ENCODE measurements at regions not wholly inside any gene's neighbourhood (a gene's known extent, or its start where the extent isn't known, plus 50 kb on each side); places are given as distances from the start of the nearest gene placed in this dataset.
A peak's percentile ranks its signal among the peaks of the same experiment; 100 is the strongest.

DNA sequence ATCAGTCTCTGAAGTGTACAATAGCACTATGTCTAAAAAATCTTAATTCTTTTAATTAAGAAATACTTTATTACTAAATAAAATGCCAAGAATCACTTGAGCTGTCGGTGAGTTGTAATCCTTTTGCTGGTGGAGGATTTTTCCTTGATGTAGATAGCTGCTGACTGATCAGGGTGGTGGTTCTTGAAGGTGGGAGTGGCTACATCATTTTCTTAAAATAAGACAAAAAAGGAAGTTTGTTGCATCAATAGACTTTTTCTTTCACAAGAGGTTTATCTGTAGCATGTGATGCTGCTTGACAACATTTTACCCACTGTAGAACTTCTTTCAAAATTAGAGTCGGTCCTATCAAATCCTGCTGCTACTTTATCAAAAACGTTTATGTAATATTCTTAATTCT lies 68.8 kb upstream of the ZC4H2 start:
- TF ChIP-seq EZH2 (IDR thresholded peaks at IDR 0.05; ENCODE audit: low read length, missing control alignments): no peak
- TF ChIP-seq, protein P1, sequence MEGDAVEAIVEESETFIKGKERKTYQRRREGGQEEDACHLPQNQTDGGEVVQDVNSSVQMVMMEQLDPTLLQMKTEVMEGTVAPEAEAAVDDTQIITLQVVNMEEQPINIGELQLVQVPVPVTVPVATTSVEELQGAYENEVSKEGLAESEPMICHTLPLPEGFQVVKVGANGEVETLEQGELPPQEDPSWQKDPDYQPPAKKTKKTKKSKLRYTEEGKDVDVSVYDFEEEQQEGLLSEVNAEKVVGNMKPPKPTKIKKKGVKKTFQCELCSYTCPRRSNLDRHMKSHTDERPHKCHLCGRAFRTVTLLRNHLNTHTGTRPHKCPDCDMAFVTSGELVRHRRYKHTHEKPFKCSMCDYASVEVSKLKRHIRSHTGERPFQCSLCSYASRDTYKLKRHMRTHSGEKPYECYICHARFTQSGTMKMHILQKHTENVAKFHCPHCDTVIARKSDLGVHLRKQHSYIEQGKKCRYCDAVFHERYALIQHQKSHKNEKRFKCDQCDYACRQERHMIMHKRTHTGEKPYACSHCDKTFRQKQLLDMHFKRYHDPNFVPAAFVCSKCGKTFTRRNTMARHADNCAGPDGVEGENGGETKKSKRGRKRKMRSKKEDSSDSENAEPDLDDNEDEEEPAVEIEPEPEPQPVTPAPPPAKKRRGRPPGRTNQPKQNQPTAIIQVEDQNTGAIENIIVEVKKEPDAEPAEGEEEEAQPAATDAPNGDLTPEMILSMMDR (conservative IDR thresholded peaks at IDR 0.05 in 1 of 2, IDR thresholded peaks at IDR 0.05 in 1 of 2; ENCODE audit: low read depth in 1 of 2, low read length in 2 of 2): no peak
- H4K20me1 ChIP-seq (ENCODE audit: control insufficient read depth, extremely low read depth, insufficient read depth, low read length): no peaks in the 10 kb centered on the region
- H3K27ac ChIP-seq (ENCODE audit: insufficient read depth, low read length): no peak overlapping the region
- no peaks in the 10 kb centered on the region for H3K36me3 ChIP-seq (ENCODE audit: control insufficient read depth, insufficient read depth, low read length)
- H3K9me3 ChIP-seq (ENCODE audit: control insufficient read depth, insufficient read depth, low read depth, low read length): no peaks in the 10 kb centered on the region
- H2AFZ ChIP-seq (ENCODE audit: low read length): no peak overlapping the region
- H3K9ac ChIP-seq (ENCODE audit: insufficient read depth, low read length): no peak overlapping the region
- no peak overlapping the region for H3K4me3 ChIP-seq (replicated peaks in 1 of 4; ENCODE audit: control extremely low read depth in 1 of 4, insufficient read depth in 1 of 4, low read depth in 3 of 4, low read length in 4 of 4)
- no peak for DNase-seq (ENCODE audit: low read depth in 2 of 2)
- no peaks in the 10 kb centered on the region for H3K4me1 ChIP-seq (ENCODE audit: control insufficient read depth, extremely low read depth, insufficient read depth, low read length)
- no peaks in the 10 kb centered on the region for H3K27me3 ChIP-seq (ENCODE audit: control insufficient read depth, insufficient read depth, low read length)
- H3K79me2 ChIP-seq (ENCODE audit: control insufficient read depth, insufficient read depth, low read length): no peaks in the 10 kb centered on the region
- H3K4me2 ChIP-seq (ENCODE audit: extremely low read depth, insufficient read depth, low read length): no peak overlapping the region

DNA sequence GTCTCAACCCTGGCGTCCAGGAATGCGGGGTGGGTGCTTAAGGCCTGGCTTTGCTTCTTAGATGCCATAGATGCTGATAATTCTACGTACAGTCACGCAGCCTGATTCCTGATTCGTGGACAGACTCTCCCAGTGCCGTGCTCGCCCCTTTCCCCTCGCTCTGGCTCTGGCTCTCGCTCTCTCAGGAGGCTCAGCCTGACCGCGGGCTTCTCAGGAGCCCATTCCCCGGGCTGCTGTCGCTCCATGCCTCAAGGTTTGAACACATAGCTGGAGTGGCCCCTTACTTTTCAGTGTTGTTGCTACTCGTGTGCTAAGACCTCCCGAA lies 59.2 kb upstream of the ZC4H2 start:
- Histone ChIP-seq H3K9me3 (ENCODE audit: control insufficient read depth, insufficient read depth, low read depth, low read length) (no peaks in the 10 kb centered on the region), H3K27ac (ENCODE audit: insufficient read depth, low read length) (peak overlapping the region; percentile 64), H2AFZ (ENCODE audit: low read length) (peak overlapping the region; percentile 89), H3K4me2 (ENCODE audit: extremely low read depth, insufficient read depth, low read length) (peak overlapping the region; percentile 78), H3K4me1 (ENCODE audit: control insufficient read depth, extremely low read depth, insufficient read depth, low read length) (no peaks in the 10 kb centered on the region), H4K20me1 (ENCODE audit: control insufficient read depth, extremely low read depth, insufficient read depth, low read length) (no peaks in the 10 kb centered on the region), H3K4me3 (replicated peaks in 1 of 4; ENCODE audit: control extremely low read depth in 1 of 4, insufficient read depth in 1 of 4, low read depth in 3 of 4, low read length in 4 of 4) (peak overlapping the region; percentile 59 to 69 (median 67)), H3K36me3 (ENCODE audit: control insufficient read depth, insufficient read depth, low read length) (no peaks in the 10 kb centered on the region), H3K79me2 (ENCODE audit: control insufficient read depth, insufficient read depth, low read length) (no peaks in the 10 kb centered on the region), H3K9ac (ENCODE audit: insufficient read depth, low read length) (peak overlapping the region; percentile 46), H3K27me3 (ENCODE audit: control insufficient read depth, insufficient read depth, low read length) (no peaks in the 10 kb centered on the region)
- TF ChIP-seq EZH2 (IDR thresholded peaks at IDR 0.05; ENCODE audit: low read length, missing control alignments): no peak
- TF ChIP-seq, protein P1 (conservative IDR thresholded peaks at IDR 0.05 in 1 of 2, IDR thresholded peaks at IDR 0.05 in 1 of 2; ENCODE audit: low read depth in 1 of 2, low read length in 2 of 2): no peak
- DNase-seq (ENCODE audit: low read depth in 2 of 2): peak; percentile 3 to 37

DNA sequence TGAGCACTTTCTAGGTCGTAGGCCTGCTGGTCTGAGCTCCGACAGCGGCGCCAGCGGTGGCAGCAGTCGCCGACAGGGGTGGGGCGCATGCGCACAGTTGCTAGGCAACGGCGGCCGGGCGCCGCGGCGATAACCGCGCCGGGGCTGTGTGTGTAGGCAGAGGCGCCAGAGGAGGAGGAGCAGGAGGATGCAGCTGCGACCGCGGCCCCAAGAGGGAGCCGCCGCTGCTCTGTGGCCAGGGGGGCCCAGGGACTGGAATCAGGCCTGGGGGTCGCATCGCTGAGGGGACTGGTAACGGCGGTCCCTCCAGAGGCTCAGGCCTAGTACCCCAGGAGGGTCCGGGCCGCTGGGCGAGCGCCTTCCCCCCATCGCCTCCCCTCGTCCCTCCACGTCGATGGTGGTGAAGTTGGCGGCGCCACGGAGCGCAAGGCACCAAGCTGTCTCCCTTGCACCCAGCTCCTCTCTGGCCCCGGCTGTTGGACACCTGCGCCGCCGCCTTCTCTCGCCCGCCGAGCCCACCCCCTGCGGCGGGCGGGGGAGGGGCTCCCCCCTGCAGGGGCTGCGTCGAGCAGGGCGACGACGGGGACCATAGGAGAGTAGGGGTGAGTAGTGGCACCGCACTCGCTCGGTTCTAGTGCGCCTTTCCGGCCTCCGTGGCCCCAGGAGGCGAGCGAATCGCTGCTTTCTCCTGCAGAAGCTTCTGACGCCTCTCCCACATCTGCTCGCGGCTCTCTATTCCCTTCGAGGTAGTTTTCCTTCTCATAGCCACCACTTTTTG lies 58.6 kb upstream of the ZC4H2 start, which contains the start of gene ZC3H12B:
ZC3H12B (plus strand) TSS at position 159 of the 778 bp plus-strand sequence.
- TF ChIP-seq, protein P1 (conservative IDR thresholded peaks at IDR 0.05 in 1 of 2, IDR thresholded peaks at IDR 0.05 in 1 of 2; ENCODE audit: low read depth in 1 of 2, low read length in 2 of 2): peak; percentile 40 to 50
- TF ChIP-seq EZH2 (IDR thresholded peaks at IDR 0.05; ENCODE audit: low read length, missing control alignments): no peak
- H3K27ac ChIP-seq (ENCODE audit: insufficient read depth, low read length): peak within 1 kb of the TSS; percentile 77
- peak within 1 kb of the TSS; percentile 58 for H3K9ac ChIP-seq (ENCODE audit: insufficient read depth, low read length)
- H4K20me1 ChIP-seq (ENCODE audit: control insufficient read depth, extremely low read depth, insufficient read depth, low read length): no peaks in the 10 kb centered on the region
- no peaks in the 10 kb centered on the region for H3K27me3 ChIP-seq (ENCODE audit: control insufficient read depth, insufficient read depth, low read length)
- peak; percentile 38 to 78 for DNase-seq (ENCODE audit: low read depth in 2 of 2)
- no peaks in the 10 kb centered on the region for H3K36me3 ChIP-seq (ENCODE audit: control insufficient read depth, insufficient read depth, low read length)
- no peaks in the 10 kb centered on the region for H3K9me3 ChIP-seq (ENCODE audit: control insufficient read depth, insufficient read depth, low read depth, low read length)
- no peaks in the 10 kb centered on the region for H3K79me2 ChIP-seq (ENCODE audit: control insufficient read depth, insufficient read depth, low read length)
- H2AFZ ChIP-seq (ENCODE audit: low read length): peak within 1 kb of the TSS; percentile 98
- H3K4me3 ChIP-seq (replicated peaks in 1 of 4; ENCODE audit: control extremely low read depth in 1 of 4, insufficient read depth in 1 of 4, low read depth in 3 of 4, low read length in 4 of 4): peak within 1 kb of the TSS; percentile 59 to 74 (median 67)
- peak within 1 kb of the TSS; percentile 78 for H3K4me2 ChIP-seq (ENCODE audit: extremely low read depth, insufficient read depth, low read length)
- H3K4me1 ChIP-seq (ENCODE audit: control insufficient read depth, extremely low read depth, insufficient read depth, low read length): no peaks in the 10 kb centered on the region

Data from fibroblast of lung (primary cell).